ENCODE measurements at regions not wholly inside any gene's neighbourhood (a gene's known extent, or its start where the extent isn't known, plus 50 kb on each side); places are given as distances from the start of the nearest gene placed in this dataset.

DNA sequence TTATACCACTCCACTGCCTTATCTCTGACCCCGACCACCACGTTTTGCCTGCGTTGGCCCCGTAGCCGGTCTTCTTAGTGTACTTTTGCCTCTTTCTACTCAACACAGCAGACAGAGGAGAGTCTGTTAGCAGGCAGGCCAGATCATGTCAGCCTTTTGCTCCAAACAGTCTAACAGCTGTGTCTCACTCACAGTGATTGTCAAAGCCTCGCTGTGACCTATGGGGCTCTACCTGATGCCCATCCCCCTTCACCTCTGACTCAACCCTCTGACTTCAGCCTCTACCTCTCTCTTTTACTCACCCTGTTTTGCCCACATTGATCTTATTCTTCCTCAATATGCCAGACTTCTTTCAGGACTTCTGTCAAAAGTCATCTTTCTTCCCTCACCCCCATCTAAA is 127.1 kb downstream of the TRIML1 start:
- no peaks in the 10 kb centered on the region for H3K9me3 ChIP-seq (ENCODE audit: control insufficient read depth, insufficient read depth, low read depth, low read length)
- CTCF ChIA-PET, result no interaction called here
- TF ChIP-seq TCF7L2 (IDR thresholded peaks at IDR 0.05; ENCODE audit: low read depth, low read length) (no peak), CTCF (IDR thresholded peaks at IDR 0.05) (no peak), SIN3A (IDR thresholded peaks at IDR 0.05; ENCODE audit: borderline replicate concordance, insufficient read depth, low read depth, low read length) (no peak), POLR2AphosphoS5 (IDR thresholded peaks at IDR 0.05; ENCODE audit: low read depth, low read length) (no peak)
- TF ChIP-seq, protein P1, sequence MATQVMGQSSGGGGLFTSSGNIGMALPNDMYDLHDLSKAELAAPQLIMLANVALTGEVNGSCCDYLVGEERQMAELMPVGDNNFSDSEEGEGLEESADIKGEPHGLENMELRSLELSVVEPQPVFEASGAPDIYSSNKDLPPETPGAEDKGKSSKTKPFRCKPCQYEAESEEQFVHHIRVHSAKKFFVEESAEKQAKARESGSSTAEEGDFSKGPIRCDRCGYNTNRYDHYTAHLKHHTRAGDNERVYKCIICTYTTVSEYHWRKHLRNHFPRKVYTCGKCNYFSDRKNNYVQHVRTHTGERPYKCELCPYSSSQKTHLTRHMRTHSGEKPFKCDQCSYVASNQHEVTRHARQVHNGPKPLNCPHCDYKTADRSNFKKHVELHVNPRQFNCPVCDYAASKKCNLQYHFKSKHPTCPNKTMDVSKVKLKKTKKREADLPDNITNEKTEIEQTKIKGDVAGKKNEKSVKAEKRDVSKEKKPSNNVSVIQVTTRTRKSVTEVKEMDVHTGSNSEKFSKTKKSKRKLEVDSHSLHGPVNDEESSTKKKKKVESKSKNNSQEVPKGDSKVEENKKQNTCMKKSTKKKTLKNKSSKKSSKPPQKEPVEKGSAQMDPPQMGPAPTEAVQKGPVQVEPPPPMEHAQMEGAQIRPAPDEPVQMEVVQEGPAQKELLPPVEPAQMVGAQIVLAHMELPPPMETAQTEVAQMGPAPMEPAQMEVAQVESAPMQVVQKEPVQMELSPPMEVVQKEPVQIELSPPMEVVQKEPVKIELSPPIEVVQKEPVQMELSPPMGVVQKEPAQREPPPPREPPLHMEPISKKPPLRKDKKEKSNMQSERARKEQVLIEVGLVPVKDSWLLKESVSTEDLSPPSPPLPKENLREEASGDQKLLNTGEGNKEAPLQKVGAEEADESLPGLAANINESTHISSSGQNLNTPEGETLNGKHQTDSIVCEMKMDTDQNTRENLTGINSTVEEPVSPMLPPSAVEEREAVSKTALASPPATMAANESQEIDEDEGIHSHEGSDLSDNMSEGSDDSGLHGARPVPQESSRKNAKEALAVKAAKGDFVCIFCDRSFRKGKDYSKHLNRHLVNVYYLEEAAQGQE (IDR thresholded peaks at IDR 0.05; ENCODE audit: insufficient read depth in 1 of 2, low read depth in 2 of 2, low read length in 1 of 2), result no peak
- H3K36me3 ChIP-seq (ENCODE audit: control insufficient read depth, insufficient read depth, low read length), result no peaks in the 10 kb centered on the region; the same call in 1 of the 2 replicates
- no TSS peak for BruUV-seq (replicated peaks)
- no peak for ATAC-seq
- H3K4me1 ChIP-seq (ENCODE audit: control insufficient read depth, insufficient read depth, low read length), result no peaks in the 10 kb centered on the region
- intact Hi-C loops (cut with micrococcal nuclease; ENCODE audit: unreplicated experiment), result no loop called here
- no peak overlapping the region for H3K27ac ChIP-seq (ENCODE audit: low read length)
- H3K27me3 ChIP-seq (ENCODE audit: control insufficient read depth, insufficient read depth, low read length), result no peaks in the 10 kb centered on the region
- in situ Hi-C loops (cut with HindIII; ENCODE audit: low pct_unique_long_range_greater_than_20kb, low sequenced_read_pairs), result no loop called here
- POLR2A ChIA-PET, result no interaction called here
- no peak for DNase-seq (ENCODE audit: low read depth, low spot score)
- H3K4me3 ChIP-seq (ENCODE audit: low read depth in 2 of 2, low read length in 2 of 2), result no peak overlapping the region

DNA sequence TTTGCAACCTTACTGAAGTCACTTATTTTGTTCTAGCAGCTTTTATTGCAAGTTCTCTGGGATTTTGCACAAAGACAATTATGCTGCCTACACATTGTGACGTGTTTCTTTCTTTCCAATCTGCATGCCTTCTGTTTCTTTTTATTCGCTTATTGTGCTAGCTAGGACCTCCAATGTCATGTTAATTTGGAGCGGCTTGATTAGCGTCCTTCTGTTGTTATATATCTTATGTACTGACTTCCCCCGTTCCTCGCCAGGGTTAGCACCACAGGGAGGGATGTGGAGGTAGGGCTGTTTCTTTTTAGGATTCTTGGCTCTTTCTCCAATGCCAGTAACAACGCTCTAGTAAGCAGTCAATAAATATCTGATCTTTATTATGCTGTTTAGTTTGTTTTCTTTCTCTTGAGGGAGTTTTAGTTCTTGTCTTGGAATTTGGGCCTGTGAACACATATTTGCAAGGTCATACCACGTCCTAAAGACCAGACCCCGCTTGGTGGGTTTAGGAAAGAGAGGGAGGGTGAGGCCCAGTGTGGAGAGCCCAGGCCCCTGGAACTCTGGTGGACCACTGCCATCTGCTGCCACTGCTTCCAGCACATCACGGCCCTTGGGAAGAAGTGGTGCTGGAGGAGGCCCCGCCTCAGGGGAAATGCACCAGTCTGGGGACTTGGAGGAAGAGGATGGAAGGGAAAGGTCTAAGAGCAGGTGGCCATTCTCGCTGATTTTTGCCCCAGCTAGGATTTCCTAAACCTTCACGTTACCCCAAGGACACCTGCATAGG is 129.1 kb downstream of the TRIML1 start:
- Histone ChIP-seq H3K9me3 (ENCODE audit: control insufficient read depth, insufficient read depth, low read depth, low read length) (no peaks in the 10 kb centered on the region), H3K27me3 (ENCODE audit: control insufficient read depth, insufficient read depth, low read length) (no peaks in the 10 kb centered on the region), H3K36me3 (ENCODE audit: control insufficient read depth, insufficient read depth, low read length) (no peaks in the 10 kb centered on the region; the same call in 1 of the 2 replicates), H3K27ac (ENCODE audit: low read length) (no peak overlapping the region), H3K4me1 (ENCODE audit: control insufficient read depth, insufficient read depth, low read length) (no peaks in the 10 kb centered on the region), H3K4me3 (ENCODE audit: low read depth in 2 of 2, low read length in 2 of 2) (no peak overlapping the region)
- ChIA-PET CTCF (no interaction called here), POLR2A (no interaction called here)
- no peak for ATAC-seq
- in situ Hi-C loops (cut with HindIII; ENCODE audit: low pct_unique_long_range_greater_than_20kb, low sequenced_read_pairs), result no loop called here
- no TSS peak for BruUV-seq (replicated peaks)
- intact Hi-C loops (cut with micrococcal nuclease; ENCODE audit: unreplicated experiment), result no loop called here
- TF ChIP-seq SIN3A (IDR thresholded peaks at IDR 0.05; ENCODE audit: borderline replicate concordance, insufficient read depth, low read depth, low read length) (no peak), CTCF (IDR thresholded peaks at IDR 0.05) (no peak), POLR2AphosphoS5 (IDR thresholded peaks at IDR 0.05; ENCODE audit: low read depth, low read length) (no peak), TCF7L2 (IDR thresholded peaks at IDR 0.05; ENCODE audit: low read depth, low read length) (no peak)
- TF ChIP-seq, protein P1 (IDR thresholded peaks at IDR 0.05; ENCODE audit: insufficient read depth in 1 of 2, low read depth in 2 of 2, low read length in 1 of 2), result no peak
- no peak for DNase-seq (ENCODE audit: low read depth, low spot score)
